ENCODE measurements at regions not wholly inside any gene's neighbourhood (a gene's known extent, or its start where the extent isn't known, plus 50 kb on each side); places are given as distances from the start of the nearest gene placed in this dataset.

DNA sequence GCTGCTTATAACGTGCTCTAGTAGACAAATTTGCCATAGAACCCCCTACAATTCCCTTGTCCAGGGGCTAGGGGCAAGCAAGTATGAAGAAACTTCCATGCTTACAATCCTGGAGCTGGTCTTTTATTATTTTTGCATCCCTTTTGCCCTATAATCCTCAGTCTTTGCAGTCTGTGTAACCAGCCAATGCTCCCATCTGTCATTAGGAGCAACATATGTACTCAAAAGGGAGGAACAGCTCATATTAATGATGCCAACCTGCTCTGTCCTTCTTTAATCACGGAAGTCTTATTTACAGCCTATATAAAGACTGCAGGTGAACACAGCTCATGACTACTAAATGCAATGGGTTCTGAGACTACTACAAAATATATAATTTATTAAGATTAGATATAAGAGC lies 263.3 kb downstream of the ZIC1 start:
- TF ChIP-seq, protein P1, sequence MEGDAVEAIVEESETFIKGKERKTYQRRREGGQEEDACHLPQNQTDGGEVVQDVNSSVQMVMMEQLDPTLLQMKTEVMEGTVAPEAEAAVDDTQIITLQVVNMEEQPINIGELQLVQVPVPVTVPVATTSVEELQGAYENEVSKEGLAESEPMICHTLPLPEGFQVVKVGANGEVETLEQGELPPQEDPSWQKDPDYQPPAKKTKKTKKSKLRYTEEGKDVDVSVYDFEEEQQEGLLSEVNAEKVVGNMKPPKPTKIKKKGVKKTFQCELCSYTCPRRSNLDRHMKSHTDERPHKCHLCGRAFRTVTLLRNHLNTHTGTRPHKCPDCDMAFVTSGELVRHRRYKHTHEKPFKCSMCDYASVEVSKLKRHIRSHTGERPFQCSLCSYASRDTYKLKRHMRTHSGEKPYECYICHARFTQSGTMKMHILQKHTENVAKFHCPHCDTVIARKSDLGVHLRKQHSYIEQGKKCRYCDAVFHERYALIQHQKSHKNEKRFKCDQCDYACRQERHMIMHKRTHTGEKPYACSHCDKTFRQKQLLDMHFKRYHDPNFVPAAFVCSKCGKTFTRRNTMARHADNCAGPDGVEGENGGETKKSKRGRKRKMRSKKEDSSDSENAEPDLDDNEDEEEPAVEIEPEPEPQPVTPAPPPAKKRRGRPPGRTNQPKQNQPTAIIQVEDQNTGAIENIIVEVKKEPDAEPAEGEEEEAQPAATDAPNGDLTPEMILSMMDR (IDR thresholded peaks at IDR 0.05; ENCODE audit: insufficient read depth, low read depth, low read length, missing control alignments) = no peak
- DNase-seq (ENCODE audit: low read depth) = no peak
- no peak overlapping the region for H3K4me3 ChIP-seq (ENCODE audit: low read depth, low read length)

DNA sequence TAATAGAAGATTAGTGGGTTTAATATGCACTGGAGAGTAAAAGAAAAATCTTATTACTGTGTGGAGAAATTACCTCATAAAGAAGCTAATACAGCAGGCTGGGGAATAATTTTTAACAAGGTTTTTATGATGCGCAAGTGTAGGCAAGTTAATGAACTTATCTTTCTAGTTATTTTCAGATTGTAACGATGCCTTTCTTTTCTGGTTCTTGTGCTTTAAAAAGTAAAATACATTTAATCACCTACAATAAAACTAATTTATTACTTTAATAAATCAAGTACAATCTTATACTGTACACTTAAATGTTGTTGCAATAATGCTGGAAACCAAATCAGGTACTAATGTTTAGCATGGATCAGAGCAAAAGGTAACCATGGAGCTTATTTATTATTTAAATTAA lies 266.6 kb downstream of the ZIC1 start:
- no peak overlapping the region for H3K4me3 ChIP-seq (ENCODE audit: low read depth, low read length)
- no peak for DNase-seq (ENCODE audit: low read depth)
- TF ChIP-seq, protein P1 (IDR thresholded peaks at IDR 0.05; ENCODE audit: insufficient read depth, low read depth, low read length, missing control alignments) = no peak

DNA sequence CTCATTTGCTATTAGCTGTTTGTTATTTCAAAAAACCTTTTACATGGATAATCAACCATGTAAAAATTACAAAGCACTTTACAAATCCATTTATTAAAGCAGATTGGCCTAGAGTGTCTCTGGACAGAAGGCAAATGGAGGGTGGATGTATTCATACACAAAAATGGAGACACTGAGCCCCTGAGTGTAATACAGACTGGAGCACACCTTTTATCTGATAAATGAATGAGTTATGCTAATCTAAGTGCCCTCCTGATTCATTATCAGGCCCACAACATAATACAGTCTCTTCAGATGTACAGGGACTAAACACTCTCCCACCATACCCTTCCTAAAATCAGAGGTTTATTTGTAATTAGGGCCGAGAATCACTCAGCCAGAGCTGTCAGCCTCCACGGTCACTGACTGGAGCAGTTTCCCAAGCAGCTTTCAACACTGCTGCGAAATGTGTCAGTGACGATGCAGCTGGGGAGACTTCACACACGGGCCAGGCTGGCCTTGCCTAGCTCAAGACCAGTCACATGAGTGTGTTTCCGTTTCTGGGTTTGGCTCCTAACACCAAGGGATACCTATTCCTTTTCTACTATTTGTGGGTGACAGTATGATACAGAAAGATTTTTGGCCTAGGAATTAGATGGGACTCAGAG lies 271.8 kb downstream of the ZIC1 start:
- DNase-seq (ENCODE audit: low read depth) = no peak
- no peak overlapping the region for H3K4me3 ChIP-seq (ENCODE audit: low read depth, low read length)
- TF ChIP-seq, protein P1 (IDR thresholded peaks at IDR 0.05; ENCODE audit: insufficient read depth, low read depth, low read length, missing control alignments) = no peak

DNA sequence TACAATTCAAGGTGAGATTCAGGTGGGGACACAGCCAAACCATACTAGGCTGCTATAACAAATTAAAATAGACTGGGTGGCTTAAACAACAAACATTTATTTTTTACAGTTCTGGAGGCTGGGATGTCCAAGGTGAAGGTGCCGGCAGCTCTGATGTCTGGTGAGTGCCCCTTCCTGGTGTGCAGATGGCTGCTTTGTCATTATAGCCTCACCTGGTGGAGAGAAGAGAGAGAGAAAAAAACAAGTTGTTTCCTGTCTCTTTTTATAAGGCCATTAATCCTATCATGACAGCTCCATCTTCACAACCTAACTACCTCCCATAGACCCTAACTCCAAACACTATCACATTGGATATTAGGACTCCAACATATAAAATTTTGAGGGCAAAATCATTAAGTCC lies 279.7 kb downstream of the ZIC1 start:
- DNase-seq (ENCODE audit: low read depth) = no peak
- TF ChIP-seq, protein P1 (IDR thresholded peaks at IDR 0.05; ENCODE audit: insufficient read depth, low read depth, low read length, missing control alignments) = no peak
- H3K4me3 ChIP-seq (ENCODE audit: low read depth, low read length) = no peak overlapping the region

DNA sequence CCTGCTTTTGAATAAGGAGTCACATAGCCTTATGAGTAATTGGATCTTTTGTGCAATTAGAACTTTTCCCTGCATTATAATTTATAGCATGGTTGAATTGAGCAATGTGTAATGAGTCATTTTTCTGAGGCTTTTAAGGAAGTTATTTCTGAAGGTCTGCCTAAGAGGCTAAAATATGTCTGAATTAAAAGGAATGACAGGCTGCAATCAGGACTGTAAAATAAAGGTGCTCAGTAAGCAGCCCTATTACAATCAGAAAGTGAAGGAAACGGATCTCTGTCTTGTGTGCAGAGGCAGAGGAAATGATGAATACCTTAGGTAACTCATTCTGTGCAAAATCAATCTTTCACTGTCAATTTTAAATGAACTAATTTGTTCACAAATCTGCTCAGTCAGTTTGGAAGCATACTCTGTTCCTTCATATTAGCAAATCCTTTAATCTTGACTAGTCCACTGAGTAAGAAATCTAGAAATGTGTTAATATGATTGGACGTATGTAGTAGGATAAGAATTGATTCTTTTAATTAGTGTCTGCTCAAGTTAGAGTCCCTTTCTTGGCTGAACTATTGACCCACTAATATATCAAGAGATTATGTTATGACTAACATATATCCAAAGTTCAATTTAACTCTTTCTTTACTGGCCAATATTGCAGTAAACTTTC lies 290.1 kb downstream of the ZIC1 start:
- H3K4me3 ChIP-seq (ENCODE audit: low read depth, low read length) = no peak overlapping the region
- no peak for DNase-seq (ENCODE audit: low read depth)
- TF ChIP-seq, protein P1 (IDR thresholded peaks at IDR 0.05; ENCODE audit: insufficient read depth, low read depth, low read length, missing control alignments) = no peak

DNA sequence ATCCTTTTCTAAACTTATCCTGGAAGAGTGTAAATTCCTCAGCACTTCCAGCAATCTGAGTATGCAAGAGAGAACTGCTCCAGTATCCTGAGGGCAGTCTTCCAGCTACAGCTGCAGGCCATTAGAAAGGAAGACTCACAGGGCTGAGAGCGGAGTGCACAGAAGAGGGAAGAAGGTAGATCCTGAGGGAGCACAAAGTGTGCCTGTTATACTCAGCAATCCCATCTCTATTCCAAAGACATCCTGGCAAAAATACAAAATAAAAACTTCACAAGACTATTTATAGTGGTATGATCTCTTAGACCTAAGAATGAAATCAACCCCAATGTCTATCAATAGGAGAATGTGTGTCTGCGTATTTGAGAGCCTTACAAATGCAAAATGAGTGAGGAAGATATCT lies 292.0 kb downstream of the ZIC1 start:
- TF ChIP-seq, protein P1 (IDR thresholded peaks at IDR 0.05; ENCODE audit: insufficient read depth, low read depth, low read length, missing control alignments) = no peak
- DNase-seq (ENCODE audit: low read depth) = no peak
- H3K4me3 ChIP-seq (ENCODE audit: low read depth, low read length) = no peak overlapping the region

DNA sequence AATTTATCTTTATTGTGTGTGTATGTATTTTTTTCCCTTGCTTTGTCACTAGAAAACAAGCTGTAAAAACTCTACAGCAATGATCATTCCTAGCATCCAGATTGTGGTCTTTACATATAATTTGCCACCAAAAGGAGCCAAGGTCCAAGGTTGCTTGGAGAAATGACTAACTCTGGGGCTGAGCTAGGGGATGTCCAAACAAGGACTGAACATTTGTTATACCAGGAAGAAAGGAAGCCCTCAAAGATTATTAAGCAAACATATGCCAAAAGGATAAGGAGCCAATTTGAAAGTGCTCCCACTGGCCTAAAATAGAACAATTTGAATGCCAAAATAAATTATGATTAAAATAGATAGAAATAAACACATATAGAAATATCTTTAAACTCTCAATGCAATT lies 293.3 kb downstream of the ZIC1 start:
- no peak for DNase-seq (ENCODE audit: low read depth)
- TF ChIP-seq, protein P1 (IDR thresholded peaks at IDR 0.05; ENCODE audit: insufficient read depth, low read depth, low read length, missing control alignments) = no peak
- no peak overlapping the region for H3K4me3 ChIP-seq (ENCODE audit: low read depth, low read length)

All from GM12865 (cell line).